Activated T-cell treated with anti-CD3 and anti-CD28 coated beads, Interleukin-2, amount 50 U/mL, for 72 hours (primary cell): ENCODE measurements at regions not wholly inside any gene's neighbourhood (a gene's known extent, or its start where the extent isn't known, plus 50 kb on each side); places are given as distances from the start of the nearest gene placed in this dataset.

Experiments
- ATAC-seq, 2 donors: fragments of 150-1000 bp; cut with Tn5 transposase; replicated peaks in 1 of 2; 2 replicates each; pipeline ENCODE4 v1.10.0; 2021; ENCODE audit warnings: moderate library complexity in 2 of 2, mild to moderate bottlenecking in 1 of 2
- DNase-seq, 2 donors: peaks; one replicate each; pipeline ENCODE4 v3.0.0; 2021 to 2022; ENCODE audit warnings: mixed read lengths in 1 of 2
- H3K27ac Mint-ChIP-seq: one replicate; pipeline ENCODE4 v1.8.0; 2022; ENCODE audit warnings: mild to moderate bottlenecking, moderate library complexity, mixed read lengths
- H3K27me3 Mint-ChIP-seq: one replicate; pipeline ENCODE4 v1.8.0; 2022; ENCODE audit warnings: low read depth, mixed read lengths
- H3K36me3 Mint-ChIP-seq, 2 donors: one replicate each; pipeline ENCODE4 v1.8.0; 2022; ENCODE audit warnings: mixed read lengths in 2 of 2, mild to moderate bottlenecking in 1 of 2; ENCODE audit not compliant: insufficient read depth in 2 of 2
- H3K4me1 Mint-ChIP-seq: one replicate; pipeline ENCODE4 v1.8.0; 2022; ENCODE audit warnings: low read depth, mixed read lengths
- H3K4me3 Mint-ChIP-seq, 2 donors: one replicate each; pipeline ENCODE4 v1.8.0; 2022; ENCODE audit warnings: mild to moderate bottlenecking in 2 of 2, mixed read lengths in 2 of 2, moderate library complexity in 2 of 2
- H3K9me3 Mint-ChIP-seq, 2 donors: one replicate each; pipeline ENCODE4 v1.8.0; 2022; ENCODE audit warnings: mixed read lengths in 2 of 2

DNA sequence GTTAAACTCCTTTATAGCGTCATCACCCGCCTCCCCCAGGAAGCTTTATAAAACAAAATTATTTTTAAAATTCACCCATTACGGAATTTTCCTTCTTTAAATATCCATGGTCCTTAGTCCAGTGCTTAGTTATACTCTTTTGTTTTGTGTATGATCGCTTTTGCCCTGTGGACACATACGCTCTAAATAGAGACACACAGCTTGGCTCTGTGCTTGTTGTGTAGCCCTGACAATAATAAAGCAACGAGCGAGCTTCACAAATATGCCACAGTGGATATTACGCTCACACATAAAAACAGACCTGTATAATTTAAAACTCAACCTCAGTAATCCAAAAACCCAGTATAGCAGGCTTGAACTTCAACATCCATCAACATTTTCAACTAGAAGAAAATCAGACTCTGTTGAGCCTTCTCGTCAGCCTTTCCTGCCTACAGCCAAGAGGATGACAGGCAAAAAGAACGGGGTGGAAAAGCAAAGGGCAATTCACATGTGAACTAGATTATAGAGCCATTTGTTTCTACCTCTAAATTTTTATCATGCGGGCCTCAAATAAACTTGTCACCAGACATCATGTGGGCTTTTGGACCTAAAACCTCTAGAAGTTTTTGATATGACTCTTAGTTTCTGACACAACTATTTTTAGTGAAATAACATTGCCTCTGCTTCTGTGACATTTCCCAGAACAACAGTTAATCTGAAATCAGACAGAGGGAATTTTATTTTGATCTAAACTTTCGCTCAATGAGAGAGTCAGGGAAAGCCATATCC lies 89.6 kb upstream of the THBS1 start:
- Mint-ChIP-seq H3K9me3 (no peaks in the 10 kb centered on the region), H3K4me3 (no peak overlapping the region), H3K4me1 (peaks cover 5% of the 10 kb centered on the region), H3K36me3 (no peaks in the 10 kb centered on the region), H3K27me3 (peaks cover 22% of the 10 kb centered on the region), H3K27ac (no peak overlapping the region)
- no peak for DNase-seq
- ATAC-seq = no peak

DNA sequence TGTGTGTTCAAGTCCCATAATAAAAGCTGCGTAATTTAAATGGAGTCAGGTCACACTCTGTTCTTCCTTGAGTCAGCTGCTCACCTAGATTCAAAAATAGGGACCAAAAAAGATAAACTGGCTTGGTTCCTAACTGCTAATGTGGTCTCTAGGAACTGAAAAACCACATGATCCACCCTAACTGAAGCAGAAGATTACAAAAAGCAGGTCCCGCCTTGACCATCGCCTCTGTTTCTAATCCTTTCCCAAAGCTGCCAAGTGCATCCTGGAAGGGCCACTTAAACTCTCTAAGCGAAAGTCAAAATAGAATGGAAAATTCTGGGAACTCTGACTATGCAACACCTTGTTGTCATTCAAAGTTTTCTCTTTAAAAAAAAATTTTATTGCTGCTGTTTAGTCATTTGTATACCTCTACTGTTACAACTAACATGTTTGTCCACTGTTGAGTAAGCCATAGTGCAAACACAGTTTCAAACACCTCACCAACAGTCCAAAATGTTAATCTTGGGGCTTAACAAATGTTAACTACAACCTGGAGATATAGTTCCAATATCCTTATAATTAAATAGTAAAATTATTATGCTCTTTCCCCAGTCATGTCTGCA lies 88.9 kb upstream of the THBS1 start:
- no peaks in the 10 kb centered on the region for H3K36me3 Mint-ChIP-seq
- DNase-seq = no peak
- no peaks in the 10 kb centered on the region for H3K9me3 Mint-ChIP-seq
- peaks cover 5% of the 10 kb centered on the region for H3K4me1 Mint-ChIP-seq
- no peak for ATAC-seq
- peaks cover 26% of the 10 kb centered on the region for H3K27me3 Mint-ChIP-seq
- no peak overlapping the region for H3K27ac Mint-ChIP-seq
- no peak overlapping the region for H3K4me3 Mint-ChIP-seq

DNA sequence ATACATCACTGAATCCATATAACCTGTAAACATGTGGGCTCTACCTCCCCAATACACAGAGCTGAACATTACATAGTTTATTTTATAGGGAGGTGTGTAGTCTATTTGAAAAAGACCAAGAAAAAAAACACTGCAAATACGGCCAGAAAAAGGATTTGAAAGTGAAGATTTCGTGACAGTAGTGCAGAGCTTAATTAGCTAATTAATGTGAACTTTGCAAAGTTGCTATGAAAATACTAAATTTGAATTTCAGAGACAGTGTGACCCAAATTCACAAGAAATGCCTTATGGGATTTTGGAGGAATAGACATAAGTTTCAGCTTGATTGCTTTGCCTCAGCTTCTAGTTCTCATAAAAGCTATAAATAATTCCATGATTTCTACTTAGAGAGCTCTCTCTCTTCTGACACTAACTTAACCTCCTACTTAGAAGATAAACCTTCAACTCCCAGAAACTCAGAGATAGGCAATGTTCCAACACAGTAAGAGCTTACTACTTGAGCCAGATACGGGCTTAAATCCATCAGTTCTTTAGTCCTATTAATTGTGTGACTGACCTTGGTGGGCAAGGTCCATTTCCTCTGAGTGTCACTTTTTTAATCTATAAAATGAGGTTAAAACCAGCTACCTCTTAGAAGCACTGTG lies 87.3 kb upstream of the THBS1 start:
- H3K27ac Mint-ChIP-seq = no peak overlapping the region
- H3K27me3 Mint-ChIP-seq = peaks cover 26% of the 10 kb centered on the region
- H3K36me3 Mint-ChIP-seq = no peaks in the 10 kb centered on the region
- no peak for ATAC-seq
- DNase-seq = no peak
- H3K4me1 Mint-ChIP-seq = peaks cover 18% of the 10 kb centered on the region
- no peaks in the 10 kb centered on the region for H3K9me3 Mint-ChIP-seq
- H3K4me3 Mint-ChIP-seq = no peak overlapping the region

DNA sequence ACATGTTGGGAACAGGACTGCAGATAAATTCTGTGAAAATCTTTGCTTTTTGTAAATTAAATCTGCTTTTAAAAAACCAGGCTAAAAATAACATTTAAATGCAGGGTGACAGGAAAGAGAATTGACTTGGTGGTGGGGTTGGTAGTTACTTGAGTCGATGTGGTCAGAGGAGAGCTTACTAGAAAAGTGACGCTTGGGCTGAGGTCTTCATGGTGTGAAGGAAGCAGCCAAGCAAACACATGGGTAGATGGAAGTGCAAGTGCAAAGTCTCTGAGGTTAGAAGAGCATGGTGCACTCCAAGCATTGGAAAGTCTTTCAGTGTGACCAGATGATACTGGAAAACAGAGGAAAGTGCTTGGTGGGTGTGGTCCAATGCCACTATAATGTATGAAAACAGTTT lies 86.4 kb upstream of the THBS1 start:
- H3K4me1 Mint-ChIP-seq = peaks cover 18% of the 10 kb centered on the region
- H3K27me3 Mint-ChIP-seq = peaks cover 32% of the 10 kb centered on the region
- H3K27ac Mint-ChIP-seq = no peak overlapping the region
- no peak overlapping the region for H3K4me3 Mint-ChIP-seq
- DNase-seq = no peak
- peak in 1 of 2 donors; percentile 54 for ATAC-seq
- H3K9me3 Mint-ChIP-seq = no peaks in the 10 kb centered on the region
- H3K36me3 Mint-ChIP-seq = no peaks in the 10 kb centered on the region

DNA sequence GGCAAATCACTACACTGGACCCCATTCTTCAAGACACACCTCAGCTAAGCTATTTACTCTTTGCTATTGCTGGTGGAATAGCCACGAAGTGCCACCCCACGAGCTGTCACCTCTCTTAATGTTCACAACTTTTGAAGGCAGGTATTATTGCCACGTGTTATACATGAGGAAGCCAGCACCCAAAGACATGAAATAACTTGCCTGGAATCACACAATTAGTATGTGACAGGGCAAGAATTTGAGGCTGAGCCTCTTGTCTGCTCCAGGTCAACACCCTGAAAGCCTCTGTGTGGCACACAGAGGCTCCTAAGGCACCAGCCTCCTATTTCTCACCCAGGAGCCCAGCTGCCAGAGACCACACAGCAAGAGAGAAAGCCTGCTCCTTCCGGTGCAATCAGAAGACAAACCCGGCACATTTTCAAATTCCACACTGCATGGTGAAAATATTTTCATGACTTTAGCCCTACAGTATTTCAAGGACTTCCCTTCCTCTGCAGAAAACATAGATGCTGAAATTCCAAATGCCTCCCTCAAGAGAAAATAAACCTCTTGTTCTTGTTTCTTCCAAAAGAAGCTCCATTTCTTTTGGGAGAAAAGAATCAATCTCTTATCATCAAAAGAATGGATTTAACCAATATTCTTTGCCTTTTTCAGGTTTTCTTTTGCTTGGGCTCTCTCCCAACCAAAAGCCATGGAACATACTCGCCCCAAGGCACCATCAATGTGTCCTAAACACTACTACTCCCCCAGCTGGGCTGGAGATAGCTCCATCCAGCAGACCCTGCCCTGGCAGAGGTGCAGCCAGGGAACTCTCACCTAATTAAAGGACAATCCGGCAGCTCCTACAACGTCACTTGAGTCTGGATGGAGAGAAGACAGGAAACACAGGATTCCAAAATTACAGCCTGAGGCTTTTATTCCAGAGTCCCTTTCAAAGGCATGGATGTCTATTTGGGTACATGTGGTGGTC lies 84.7 kb upstream of the THBS1 start:
- ATAC-seq (no peak), DNase-seq (no peak)
- Mint-ChIP-seq H3K4me3 (no peak overlapping the region), H3K36me3 (no peaks in the 10 kb centered on the region), H3K9me3 (no peaks in the 10 kb centered on the region), H3K4me1 (peaks cover 23% of the 10 kb centered on the region), H3K27me3 (peaks cover 33% of the 10 kb centered on the region), H3K27ac (no peak overlapping the region)

DNA sequence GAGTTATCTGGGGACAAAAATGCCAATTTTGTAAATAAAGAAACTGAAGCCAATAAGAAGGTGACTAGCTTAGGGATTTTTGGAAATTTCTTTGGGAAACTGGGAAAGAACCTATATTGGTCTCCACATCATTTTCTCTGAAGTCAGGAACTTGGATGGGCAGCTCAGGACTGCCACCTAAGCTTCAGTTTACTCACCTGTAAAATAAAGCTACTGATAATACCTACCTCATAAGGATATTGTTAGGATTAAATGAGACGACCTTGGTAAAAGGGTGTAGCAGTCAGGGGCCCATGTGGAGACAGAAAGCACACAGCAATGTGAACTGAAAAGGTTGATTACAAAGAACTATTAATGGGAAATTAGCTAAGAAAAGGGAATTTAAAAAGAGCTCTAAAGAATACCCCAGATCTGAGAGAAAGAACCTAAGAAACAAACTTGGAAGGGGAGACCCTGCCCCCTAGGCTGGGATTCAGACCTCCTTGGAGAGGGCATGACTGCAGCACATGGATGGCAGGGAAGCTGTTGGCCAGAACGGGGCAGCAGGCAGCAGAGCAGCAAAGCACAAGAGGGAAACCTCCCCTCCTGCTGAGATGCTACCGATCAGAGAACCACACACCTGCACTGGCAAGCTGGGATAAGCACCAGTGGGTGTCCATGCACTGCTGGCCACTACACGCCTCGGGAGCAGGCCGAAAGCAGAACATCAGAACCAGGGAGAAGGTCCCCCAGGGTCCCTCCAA lies 83.7 kb upstream of the THBS1 start:
- Mint-ChIP-seq H3K27me3 (peaks cover 33% of the 10 kb centered on the region), H3K27ac (no peak overlapping the region), H3K4me1 (peaks cover 32% of the 10 kb centered on the region), H3K9me3 (no peaks in the 10 kb centered on the region), H3K4me3 (no peak overlapping the region), H3K36me3 (no peaks in the 10 kb centered on the region)
- no peak for DNase-seq
- no peak for ATAC-seq

DNA sequence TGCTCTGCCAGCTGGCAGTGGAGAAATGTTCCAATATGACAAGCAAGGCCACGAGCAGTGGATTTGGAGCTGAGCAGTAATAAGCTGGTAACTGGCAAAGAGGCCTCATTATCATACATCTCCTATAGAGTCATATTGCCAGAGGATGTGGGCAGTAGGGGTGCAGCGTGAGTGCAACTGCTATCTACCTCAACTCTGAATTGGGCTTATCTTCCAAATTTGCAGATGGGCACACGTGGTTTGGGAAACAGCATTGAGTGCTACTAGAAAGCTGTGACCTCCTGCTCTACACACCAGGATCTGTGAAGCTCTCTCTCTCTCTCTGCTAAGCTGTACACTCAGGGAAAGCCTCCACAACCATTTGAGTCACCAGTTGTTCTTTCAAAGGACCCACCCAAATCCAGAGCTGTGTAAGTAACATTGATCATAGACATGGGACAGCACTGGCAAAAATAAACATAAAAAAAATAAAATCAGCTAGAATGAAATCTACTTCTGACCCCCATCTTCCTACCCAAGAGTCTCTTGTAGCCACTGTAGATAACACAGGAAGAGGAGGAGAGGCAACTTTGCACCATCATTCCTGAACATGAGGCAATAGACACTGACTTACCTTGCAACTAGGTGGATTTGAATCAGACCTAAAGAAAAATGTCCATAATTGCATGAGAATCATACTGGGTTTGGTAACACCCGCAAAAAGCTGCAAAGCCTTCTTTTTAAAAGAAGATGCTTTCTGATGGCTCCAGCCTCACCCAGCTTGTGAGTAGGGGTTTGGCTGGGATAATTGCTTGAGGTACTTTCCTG lies 82.9 kb upstream of the THBS1 start:
- H3K4me3 Mint-ChIP-seq = peak overlapping the region in 1 of 2 donors; percentile 21
- no peaks in the 10 kb centered on the region for H3K9me3 Mint-ChIP-seq

DNA sequence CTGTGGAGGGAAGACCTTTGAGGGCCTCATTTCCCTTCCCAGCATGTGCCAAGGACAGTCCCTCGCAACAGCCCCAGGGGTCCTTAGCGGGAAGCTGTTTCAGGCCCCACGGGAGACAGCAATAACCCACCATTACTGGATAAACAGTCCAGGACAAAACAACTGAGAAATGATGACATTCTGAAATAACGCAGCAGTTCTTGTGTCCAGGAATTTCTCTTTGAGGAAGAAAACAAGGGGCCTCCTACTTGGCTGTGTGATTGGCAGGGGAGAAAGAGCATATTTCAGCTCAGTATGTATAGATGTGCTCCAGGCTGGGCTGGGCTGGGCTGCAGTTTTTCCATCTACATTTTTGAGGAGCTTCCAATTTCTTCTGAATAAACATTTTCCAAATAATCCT lies 82.2 kb upstream of the THBS1 start:
- ATAC-seq (no peak), DNase-seq (no peak)
- no peaks in the 10 kb centered on the region for H3K36me3 Mint-ChIP-seq
- no peaks in the 10 kb centered on the region for H3K9me3 Mint-ChIP-seq
- no peak overlapping the region for H3K27ac Mint-ChIP-seq
- no peak overlapping the region for H3K4me3 Mint-ChIP-seq
- peaks cover 35% of the 10 kb centered on the region for H3K4me1 Mint-ChIP-seq
- H3K27me3 Mint-ChIP-seq = peaks cover 33% of the 10 kb centered on the region

More for the DNA sequence above, 82.9 kb upstream of the THBS1 start:
- no peak overlapping the region for H3K27ac Mint-ChIP-seq
- ATAC-seq = peak; percentile 79 to 87
- DNase-seq = peak in 1 of 2 donors; percentile 9
- peaks cover 35% of the 10 kb centered on the region for H3K4me1 Mint-ChIP-seq
- H3K36me3 Mint-ChIP-seq = no peaks in the 10 kb centered on the region
- H3K27me3 Mint-ChIP-seq = peaks cover 33% of the 10 kb centered on the region

DNA sequence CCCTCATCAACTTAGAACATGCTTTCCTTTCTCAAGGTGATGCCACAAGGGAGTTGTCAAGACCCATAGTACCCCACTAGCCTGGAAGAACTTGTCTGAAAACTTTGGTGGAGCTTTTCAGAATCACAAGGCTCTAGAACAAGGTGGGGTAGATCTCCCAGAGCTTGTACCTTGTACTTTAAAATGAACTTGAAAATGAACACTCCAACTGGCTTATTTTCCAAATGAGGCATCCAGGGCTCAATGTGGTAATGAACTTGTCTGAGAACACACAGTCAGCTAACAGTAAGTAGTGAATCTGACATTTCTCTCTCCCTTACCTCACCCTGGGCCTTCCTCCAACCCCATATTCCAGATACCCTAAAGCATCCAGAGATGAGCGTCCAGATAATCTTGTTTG lies 81.8 kb upstream of the THBS1 start:
- H3K9me3 Mint-ChIP-seq = no peaks in the 10 kb centered on the region
- H3K27me3 Mint-ChIP-seq = peaks cover 29% of the 10 kb centered on the region
- H3K4me1 Mint-ChIP-seq = peaks cover 35% of the 10 kb centered on the region
- no peak for DNase-seq
- no peak for ATAC-seq
- H3K36me3 Mint-ChIP-seq = no peaks in the 10 kb centered on the region
- H3K4me3 Mint-ChIP-seq = no peak overlapping the region
- no peak overlapping the region for H3K27ac Mint-ChIP-seq

DNA sequence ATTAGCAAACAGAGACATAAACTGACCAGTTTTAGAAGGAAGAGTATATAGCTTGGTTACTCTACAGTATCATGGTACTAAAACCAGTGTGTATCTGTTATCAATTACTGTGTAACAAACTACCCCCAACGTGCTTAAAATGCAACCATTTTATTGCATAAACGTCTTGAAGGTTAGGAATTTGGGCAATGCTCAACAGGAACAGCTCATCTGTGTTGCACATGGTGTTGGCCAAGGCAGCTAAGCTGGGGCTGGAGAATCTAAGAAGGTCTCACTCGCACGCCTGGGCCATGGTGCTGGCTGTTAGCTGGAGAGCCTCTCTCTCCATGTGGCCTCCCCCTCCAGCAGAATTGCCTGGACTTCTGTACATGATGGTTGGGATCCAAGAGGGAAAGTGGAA lies 81.2 kb upstream of the THBS1 start:
- Mint-ChIP-seq H3K36me3 (no peaks in the 10 kb centered on the region), H3K27ac (no peak overlapping the region), H3K27me3 (peaks cover 22% of the 10 kb centered on the region), H3K4me1 (peaks cover 30% of the 10 kb centered on the region), H3K4me3 (no peak overlapping the region), H3K9me3 (no peaks in the 10 kb centered on the region)
- ATAC-seq (no peak), DNase-seq (no peak)

DNA sequence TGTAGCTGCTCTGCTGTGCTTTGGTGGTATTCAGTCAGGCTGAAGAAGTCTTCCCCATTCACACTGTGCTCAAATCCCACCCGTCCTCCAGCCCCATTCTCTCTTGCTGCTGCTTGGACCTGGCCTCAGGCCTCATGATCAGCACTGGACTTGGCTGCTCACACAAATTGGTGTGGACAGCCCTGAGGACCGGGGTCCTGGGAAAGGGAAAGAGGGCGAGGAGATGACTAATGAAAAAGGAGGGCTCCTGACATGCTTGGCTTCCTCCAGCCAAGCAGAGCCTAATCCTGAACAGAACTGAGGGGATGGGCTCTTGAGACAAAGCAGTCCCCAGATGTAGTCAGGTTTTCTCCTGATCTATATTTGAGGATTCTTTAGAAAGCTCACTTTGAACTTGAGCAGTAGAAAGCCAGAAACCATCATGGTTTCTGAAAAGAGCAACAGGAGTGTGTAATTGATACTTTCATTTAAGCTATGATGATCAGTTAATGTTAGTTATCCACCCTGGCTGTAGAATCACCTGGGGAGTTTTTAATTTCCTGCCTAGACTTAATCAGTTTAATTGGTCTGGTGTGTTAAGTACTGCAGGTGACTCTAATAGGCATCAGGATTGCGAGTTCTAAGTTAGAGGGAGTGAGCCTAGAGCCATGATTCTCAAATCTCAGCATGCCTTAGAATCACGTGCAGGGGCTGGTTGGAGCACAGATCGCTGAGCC lies 79.4 kb upstream of the THBS1 start:
- peaks cover 30% of the 10 kb centered on the region for H3K4me1 Mint-ChIP-seq
- ATAC-seq = no peak
- no peak overlapping the region for H3K27ac Mint-ChIP-seq

More for the DNA sequence above, 79.4 kb upstream of the THBS1 start:
- Mint-ChIP-seq H3K36me3 (no peaks in the 10 kb centered on the region), H3K27me3 (peaks cover 8% of the 10 kb centered on the region), H3K9me3 (no peaks in the 10 kb centered on the region), H3K4me3 (no peak overlapping the region)
- DNase-seq = no peak
